ENCODE measurements at regions not wholly inside any gene's neighbourhood (a gene's known extent, or its start where the extent isn't known, plus 50 kb on each side); places are given as distances from the start of the nearest gene placed in this dataset.

DNA sequence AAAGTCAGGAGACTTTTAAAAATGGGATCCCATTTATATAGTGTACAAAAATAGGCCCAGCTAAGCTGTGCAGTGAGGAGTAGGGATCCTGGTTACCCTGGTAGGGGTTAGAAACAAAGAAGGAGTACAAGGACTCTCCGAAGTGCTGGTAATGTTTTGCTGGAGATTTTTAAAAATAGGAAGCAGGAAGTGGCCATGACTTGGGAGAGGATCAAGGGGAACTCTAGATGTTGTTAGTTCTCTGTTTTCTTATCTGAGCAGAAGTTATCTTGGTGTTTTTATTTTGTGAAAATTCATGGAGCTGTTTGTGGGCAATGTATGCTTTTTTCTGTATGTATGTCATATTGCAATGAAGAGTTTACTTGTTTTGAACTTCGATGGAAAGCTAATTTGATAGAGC lies 373.9 kb downstream of the SFMBT2 start:
- no peaks in the 10 kb centered on the region for H3K79me2 ChIP-seq (ENCODE audit: insufficient read depth, low read length)
- RAD21 ChIA-PET (ENCODE audit: low non-redundant PET in 1 of 2, low total read pairs in 2 of 2, uncharacterized antibody in 2 of 2, unreplicated experiment in 2 of 2), result no interaction called here
- intact Hi-C loops (cut with micrococcal nuclease), result no loop called here

More for the DNA sequence above, 373.9 kb downstream of the SFMBT2 start:
- no peak for TF ChIP-seq JUND (IDR thresholded peaks at IDR 0.05)
- TF ChIP-seq, protein P1, sequence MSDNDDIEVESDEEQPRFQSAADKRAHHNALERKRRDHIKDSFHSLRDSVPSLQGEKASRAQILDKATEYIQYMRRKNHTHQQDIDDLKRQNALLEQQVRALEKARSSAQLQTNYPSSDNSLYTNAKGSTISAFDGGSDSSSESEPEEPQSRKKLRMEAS (IDR thresholded peaks at IDR 0.05), result no peak
- no peak for TF ChIP-seq ELF1 (IDR thresholded peaks at IDR 0.05; ENCODE audit: borderline replicate concordance, low read depth)
- no peak for TF ChIP-seq EGR1 (IDR thresholded peaks at IDR 0.05; ENCODE audit: low read depth)
- no peak for TF ChIP-seq CEBPB (IDR thresholded peaks at IDR 0.05; ENCODE audit: low read depth)
- TF ChIP-seq EZH2 (IDR thresholded peaks at IDR 0.05), result no peak
- TF ChIP-seq POLR2A (IDR thresholded peaks at IDR 0.05; ENCODE audit: borderline replicate concordance, extremely low read depth, insufficient read depth, insufficient read length), result no peak
- TF ChIP-seq ZNF274 (IDR thresholded peaks at IDR 0.05; ENCODE audit: low read depth, low read length), result no peak
- TF ChIP-seq SIN3A (IDR thresholded peaks at IDR 0.05; ENCODE audit: low read depth), result no peak
- no peak for TF ChIP-seq CBX3 (IDR thresholded peaks at IDR 0.05; ENCODE audit: low read depth)
- TF ChIP-seq POLR2AphosphoS5 (IDR thresholded peaks at IDR 0.05; ENCODE audit: low read depth, low read length), result no peak
- TF ChIP-seq FOSL1 (IDR thresholded peaks at IDR 0.05; ENCODE audit: low read depth), result no peak
- no peak for TF ChIP-seq EZH2phosphoT487 (IDR thresholded peaks at IDR 0.05; ENCODE audit: borderline replicate concordance)
- no peak for TF ChIP-seq RAD21 (IDR thresholded peaks at IDR 0.05; ENCODE audit: low read depth)
- TF ChIP-seq, protein P2, sequence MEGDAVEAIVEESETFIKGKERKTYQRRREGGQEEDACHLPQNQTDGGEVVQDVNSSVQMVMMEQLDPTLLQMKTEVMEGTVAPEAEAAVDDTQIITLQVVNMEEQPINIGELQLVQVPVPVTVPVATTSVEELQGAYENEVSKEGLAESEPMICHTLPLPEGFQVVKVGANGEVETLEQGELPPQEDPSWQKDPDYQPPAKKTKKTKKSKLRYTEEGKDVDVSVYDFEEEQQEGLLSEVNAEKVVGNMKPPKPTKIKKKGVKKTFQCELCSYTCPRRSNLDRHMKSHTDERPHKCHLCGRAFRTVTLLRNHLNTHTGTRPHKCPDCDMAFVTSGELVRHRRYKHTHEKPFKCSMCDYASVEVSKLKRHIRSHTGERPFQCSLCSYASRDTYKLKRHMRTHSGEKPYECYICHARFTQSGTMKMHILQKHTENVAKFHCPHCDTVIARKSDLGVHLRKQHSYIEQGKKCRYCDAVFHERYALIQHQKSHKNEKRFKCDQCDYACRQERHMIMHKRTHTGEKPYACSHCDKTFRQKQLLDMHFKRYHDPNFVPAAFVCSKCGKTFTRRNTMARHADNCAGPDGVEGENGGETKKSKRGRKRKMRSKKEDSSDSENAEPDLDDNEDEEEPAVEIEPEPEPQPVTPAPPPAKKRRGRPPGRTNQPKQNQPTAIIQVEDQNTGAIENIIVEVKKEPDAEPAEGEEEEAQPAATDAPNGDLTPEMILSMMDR (IDR thresholded peaks at IDR 0.05 in 2 of 3, conservative IDR thresholded peaks at IDR 0.05 in 1 of 3; ENCODE audit: borderline replicate concordance in 1 of 3, insufficient read depth in 1 of 3, low read depth in 2 of 3, low read length in 2 of 3), result no peak
- ChIA-PET CTCF (no interaction called here), POLR2A (no interaction called here)
- Histone ChIP-seq H3K27me3 (ENCODE audit: insufficient read depth, low read length) (peaks cover 16% of the 10 kb centered on the region; the same call in 1 of the 2 replicates), H3K9ac (ENCODE audit: low read length) (no peak overlapping the region), H3K4me1 (ENCODE audit: control insufficient read depth in 1 of 2, insufficient read depth in 2 of 2, low read length in 2 of 2) (no peaks in the 10 kb centered on the region), H3K9me3 (ENCODE audit: control insufficient read depth in 1 of 2, insufficient read depth in 1 of 2, low read depth in 1 of 2, low read length in 2 of 2) (no peaks in the 10 kb centered on the region), H3K4me2 (ENCODE audit: low read length) (no peak overlapping the region), H3K27ac (ENCODE audit: low read depth, low read length) (no peak overlapping the region), H3K36me3 (ENCODE audit: control insufficient read depth in 1 of 2, insufficient read depth in 2 of 2, low read length in 2 of 2) (no peaks in the 10 kb centered on the region), H2AFZ (ENCODE audit: low read depth, low read length, poor library complexity, severe bottlenecking) (no peak overlapping the region), H3K9me2 (ENCODE audit: insufficient read depth) (no peaks in the 10 kb centered on the region), H4K20me1 (ENCODE audit: insufficient read depth) (no peaks in the 10 kb centered on the region), H3K4me3 (replicated peaks in 1 of 2; ENCODE audit: low read depth in 1 of 2, low read length in 2 of 2) (no peak overlapping the region)
- ATAC-seq (no peak), DNase-seq (ENCODE audit: low read depth, low spot score) (no peak)
- BruUV-seq (replicated peaks), result no TSS peak

All from HCT116 (cell line).